ENCODE measurements at regions not wholly inside any gene's neighbourhood (a gene's known extent, or its start where the extent isn't known, plus 50 kb on each side); places are given as distances from the start of the nearest gene placed in this dataset.

GRCh38 chr4:189090174-189090814, 850.4 kb upstream of the FRG1 start:
- H3K9ac ChIP-seq (ENCODE audit: low read length): no peak overlapping the region

GRCh38 chr4:189092581-189092980, 848.1 kb upstream of the FRG1 start:
- H2AFZ ChIP-seq (ENCODE audit: low read length): peak overlapping the region; percentile 75

More at GRCh38 chr4:189090174-189090814, 850.4 kb upstream of the FRG1 start:
- Histone ChIP-seq H3K9me2 (replicated peaks; ENCODE audit: insufficient read depth, low read length) (no peaks in the 10 kb centered on the region), H2AFZ (ENCODE audit: low read length) (no peak overlapping the region), H3K9me3 (replicated peaks; ENCODE audit: insufficient read depth, low read length) (no peaks in the 10 kb centered on the region), H3K4me3 (ENCODE audit: low read length) (no peak overlapping the region), H3K27ac (ENCODE audit: low read length) (no peak overlapping the region), H3F3A (ENCODE audit: insufficient read depth, low read length) (no peaks in the 10 kb centered on the region), H3K4me1 (ENCODE audit: low read length) (no peaks in the 10 kb centered on the region; the same call in 1 of the 2 replicates), H3K27me3 (replicated peaks; ENCODE audit: insufficient read depth, low read length) (no peaks in the 10 kb centered on the region), H3K4me2 (ENCODE audit: low read depth, low read length) (no peak overlapping the region), H4K20me1 (ENCODE audit: insufficient read depth, low read length) (no peaks in the 10 kb centered on the region), H3K79me2 (ENCODE audit: low read length) (no peaks in the 10 kb centered on the region), H3K36me3 (replicated peaks; ENCODE audit: insufficient read depth, low read length) (no peaks in the 10 kb centered on the region)
- TF ChIP-seq EZH2phosphoT487 (IDR thresholded peaks at IDR 0.05; ENCODE audit: low read length): no peak
- peak; percentile 44 for TF ChIP-seq CTCF (IDR thresholded peaks at IDR 0.05; ENCODE audit: low read length)
- TF ChIP-seq EZH2 (optimal IDR thresholded peaks at IDR 0.05; ENCODE audit: low read depth, low read length): no peak
- no peak for DNase-seq

GRCh38 chr4:189096108-189096507, 844.6 kb upstream of the FRG1 start:
- Histone ChIP-seq H3K79me2 (ENCODE audit: low read length) (no peaks in the 10 kb centered on the region), H3K27me3 (replicated peaks; ENCODE audit: insufficient read depth, low read length) (no peaks in the 10 kb centered on the region), H3K9ac (ENCODE audit: low read length) (no peak overlapping the region), H3F3A (ENCODE audit: insufficient read depth, low read length) (no peaks in the 10 kb centered on the region), H3K4me1 (ENCODE audit: low read length) (no peaks in the 10 kb centered on the region; the same call in 1 of the 2 replicates), H4K20me1 (ENCODE audit: insufficient read depth, low read length) (no peaks in the 10 kb centered on the region), H3K9me2 (replicated peaks; ENCODE audit: insufficient read depth, low read length) (no peaks in the 10 kb centered on the region), H3K27ac (ENCODE audit: low read length) (no peak overlapping the region), H3K36me3 (replicated peaks; ENCODE audit: insufficient read depth, low read length) (no peaks in the 10 kb centered on the region), H3K4me2 (ENCODE audit: low read depth, low read length) (no peak overlapping the region), H2AFZ (ENCODE audit: low read length) (no peak overlapping the region), H3K4me3 (ENCODE audit: low read length) (no peak overlapping the region), H3K9me3 (replicated peaks; ENCODE audit: insufficient read depth, low read length) (no peaks in the 10 kb centered on the region)
- DNase-seq: no peak
- TF ChIP-seq EZH2phosphoT487 (IDR thresholded peaks at IDR 0.05; ENCODE audit: low read length): no peak
- TF ChIP-seq EZH2 (optimal IDR thresholded peaks at IDR 0.05; ENCODE audit: low read depth, low read length): no peak
- no peak for TF ChIP-seq CTCF (IDR thresholded peaks at IDR 0.05; ENCODE audit: low read length)

More at GRCh38 chr4:189092581-189092980, 848.1 kb upstream of the FRG1 start:
- H3K9me2 ChIP-seq (replicated peaks; ENCODE audit: insufficient read depth, low read length): no peaks in the 10 kb centered on the region
- no peak overlapping the region for H3K9ac ChIP-seq (ENCODE audit: low read length)
- peak overlapping the region; percentile 51; the same call in 1 of the 2 replicates for H3K4me2 ChIP-seq (ENCODE audit: low read depth, low read length)
- H3K36me3 ChIP-seq (replicated peaks; ENCODE audit: insufficient read depth, low read length): no peaks in the 10 kb centered on the region
- no peaks in the 10 kb centered on the region for H3K79me2 ChIP-seq (ENCODE audit: low read length)
- H3K27ac ChIP-seq (ENCODE audit: low read length): no peak overlapping the region
- no peaks in the 10 kb centered on the region for H3K27me3 ChIP-seq (replicated peaks; ENCODE audit: insufficient read depth, low read length)
- H3F3A ChIP-seq (ENCODE audit: insufficient read depth, low read length): no peaks in the 10 kb centered on the region
- H3K4me1 ChIP-seq (ENCODE audit: low read length): no peaks in the 10 kb centered on the region; the same call in 1 of the 2 replicates
- DNase-seq: peak; percentile 76
- H3K4me3 ChIP-seq (ENCODE audit: low read length): peak overlapping the region; percentile 21
- no peaks in the 10 kb centered on the region for H4K20me1 ChIP-seq (ENCODE audit: insufficient read depth, low read length)
- no peaks in the 10 kb centered on the region for H3K9me3 ChIP-seq (replicated peaks; ENCODE audit: insufficient read depth, low read length)
- no peak for TF ChIP-seq EZH2 (optimal IDR thresholded peaks at IDR 0.05; ENCODE audit: low read depth, low read length)
- TF ChIP-seq CTCF (IDR thresholded peaks at IDR 0.05; ENCODE audit: low read length): no peak
- TF ChIP-seq EZH2phosphoT487 (IDR thresholded peaks at IDR 0.05; ENCODE audit: low read length): no peak
